ENCODE measurements at regions not wholly inside any gene's neighbourhood (a gene's known extent, or its start where the extent isn't known, plus 50 kb on each side); places are given as distances from the start of the nearest gene placed in this dataset.

DNA sequence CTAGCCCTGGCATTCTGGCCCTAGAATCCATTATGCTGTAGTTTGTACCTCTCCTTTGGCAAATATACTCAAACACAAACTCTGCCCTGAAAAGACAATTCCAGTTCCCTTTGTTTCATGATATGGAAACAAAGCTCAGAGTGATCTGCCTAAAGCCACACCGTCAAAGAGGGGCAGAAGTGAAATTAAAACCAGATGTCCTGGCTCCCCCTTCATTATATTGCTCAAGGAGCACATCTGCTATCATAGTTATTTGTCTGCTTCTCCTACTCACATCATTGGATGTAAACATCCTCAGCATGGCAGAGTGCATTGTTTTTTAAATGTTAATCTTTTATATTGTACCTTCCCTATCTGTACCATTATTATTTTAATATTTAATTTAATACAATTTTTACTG, 266.7 kb upstream of the SMARCA2 start:
- WGBS, 3 donors: 39 to 79% (median 48%) methylated on average over 1 of the region's 1 CpG
- no peaks in the 10 kb centered on the region for H3K36me3 ChIP-seq (ENCODE audit: insufficient read depth in 1 of 2, low read depth in 1 of 2)
- H3K4me1 ChIP-seq: no peaks in the 10 kb centered on the region
- TF ChIP-seq, protein P1, sequence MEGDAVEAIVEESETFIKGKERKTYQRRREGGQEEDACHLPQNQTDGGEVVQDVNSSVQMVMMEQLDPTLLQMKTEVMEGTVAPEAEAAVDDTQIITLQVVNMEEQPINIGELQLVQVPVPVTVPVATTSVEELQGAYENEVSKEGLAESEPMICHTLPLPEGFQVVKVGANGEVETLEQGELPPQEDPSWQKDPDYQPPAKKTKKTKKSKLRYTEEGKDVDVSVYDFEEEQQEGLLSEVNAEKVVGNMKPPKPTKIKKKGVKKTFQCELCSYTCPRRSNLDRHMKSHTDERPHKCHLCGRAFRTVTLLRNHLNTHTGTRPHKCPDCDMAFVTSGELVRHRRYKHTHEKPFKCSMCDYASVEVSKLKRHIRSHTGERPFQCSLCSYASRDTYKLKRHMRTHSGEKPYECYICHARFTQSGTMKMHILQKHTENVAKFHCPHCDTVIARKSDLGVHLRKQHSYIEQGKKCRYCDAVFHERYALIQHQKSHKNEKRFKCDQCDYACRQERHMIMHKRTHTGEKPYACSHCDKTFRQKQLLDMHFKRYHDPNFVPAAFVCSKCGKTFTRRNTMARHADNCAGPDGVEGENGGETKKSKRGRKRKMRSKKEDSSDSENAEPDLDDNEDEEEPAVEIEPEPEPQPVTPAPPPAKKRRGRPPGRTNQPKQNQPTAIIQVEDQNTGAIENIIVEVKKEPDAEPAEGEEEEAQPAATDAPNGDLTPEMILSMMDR (IDR thresholded peaks at IDR 0.05): no peak
- no peak for DNase-seq
- intact Hi-C loops (cut with DNase I): no loop called here
- H3K4me3 ChIP-seq: no peak overlapping the region
- ATAC-seq: no peak
- no peaks in the 10 kb centered on the region for H3K27me3 ChIP-seq (ENCODE audit: insufficient read depth in 3 of 3, low read length in 2 of 3)
- H3K27ac ChIP-seq: no peak overlapping the region
- no peaks in the 10 kb centered on the region for H3K9me3 ChIP-seq

DNA sequence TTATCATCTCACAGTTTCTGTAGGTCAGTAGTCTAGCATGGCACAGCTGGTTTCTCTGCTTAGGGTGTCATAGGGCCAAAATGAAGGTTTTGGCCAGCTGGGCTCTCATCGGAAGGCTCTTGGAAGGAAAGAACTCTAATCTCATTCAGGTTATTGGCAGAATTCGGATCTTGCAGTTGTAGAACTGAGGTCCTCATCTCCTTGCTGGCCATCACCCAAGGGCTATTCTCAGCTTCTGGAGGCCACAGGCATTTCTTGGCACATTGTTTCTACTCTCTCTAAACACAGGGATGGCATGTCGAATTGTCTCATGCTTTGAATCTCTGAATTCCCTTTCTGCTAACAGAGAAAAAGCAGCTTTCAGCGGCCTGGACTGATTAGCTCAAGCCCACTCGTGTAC, 258.0 kb upstream of the SMARCA2 start:
- Histone ChIP-seq H3K9me3 (no peaks in the 10 kb centered on the region), H3K27ac (no peak overlapping the region), H3K27me3 (ENCODE audit: insufficient read depth in 3 of 3, low read length in 2 of 3) (peaks cover 0 to 4% (median 0%) of the 10 kb centered on the region in 3 donors), H3K4me1 (no peaks in the 10 kb centered on the region), H3K36me3 (ENCODE audit: insufficient read depth in 1 of 2, low read depth in 1 of 2) (no peaks in the 10 kb centered on the region), H3K4me3 (no peak overlapping the region)
- DNase-seq: no peak
- ATAC-seq: no peak
- TF ChIP-seq, protein P1 (IDR thresholded peaks at IDR 0.05): no peak
- intact Hi-C loops (cut with DNase I): no loop called here
- 28 to 38% (median 30%) methylated on average over 5 of the region's 5 CpGs for WGBS, 3 donors

DNA sequence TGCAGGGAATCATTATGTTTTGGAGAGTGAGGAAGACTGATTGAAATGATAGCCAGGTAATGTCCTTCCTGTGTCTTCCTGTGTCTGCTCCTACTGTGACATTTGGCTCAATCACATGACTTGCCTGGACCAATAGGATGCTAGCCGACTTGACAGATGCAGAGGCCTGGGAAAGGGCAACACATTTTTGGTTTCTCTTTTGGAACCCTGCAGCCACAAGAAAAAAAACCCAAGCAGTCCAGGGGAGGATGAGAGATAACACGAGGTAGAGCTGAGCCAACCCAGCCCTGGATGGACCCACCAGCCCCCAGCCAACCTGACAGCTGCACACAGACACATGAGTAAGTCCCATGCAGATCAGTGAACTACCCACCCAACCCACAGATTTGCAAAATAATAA, 256.1 kb upstream of the SMARCA2 start:
- H3K27ac ChIP-seq: no peak overlapping the region
- no peak overlapping the region for H3K4me3 ChIP-seq
- H3K36me3 ChIP-seq (ENCODE audit: insufficient read depth in 1 of 2, low read depth in 1 of 2): no peaks in the 10 kb centered on the region
- DNase-seq (no peak), ATAC-seq (no peak)
- H3K4me1 ChIP-seq: no peaks in the 10 kb centered on the region
- 29 to 48% (median 35%) methylated on average over 2 of the region's 2 CpGs for WGBS, 3 donors
- intact Hi-C loops (cut with DNase I): no loop called here
- peaks cover 0 to 4% (median 0%) of the 10 kb centered on the region in 3 donors for H3K27me3 ChIP-seq (ENCODE audit: insufficient read depth in 3 of 3, low read length in 2 of 3)
- H3K9me3 ChIP-seq: no peaks in the 10 kb centered on the region
- TF ChIP-seq, protein P1 (IDR thresholded peaks at IDR 0.05): no peak

DNA sequence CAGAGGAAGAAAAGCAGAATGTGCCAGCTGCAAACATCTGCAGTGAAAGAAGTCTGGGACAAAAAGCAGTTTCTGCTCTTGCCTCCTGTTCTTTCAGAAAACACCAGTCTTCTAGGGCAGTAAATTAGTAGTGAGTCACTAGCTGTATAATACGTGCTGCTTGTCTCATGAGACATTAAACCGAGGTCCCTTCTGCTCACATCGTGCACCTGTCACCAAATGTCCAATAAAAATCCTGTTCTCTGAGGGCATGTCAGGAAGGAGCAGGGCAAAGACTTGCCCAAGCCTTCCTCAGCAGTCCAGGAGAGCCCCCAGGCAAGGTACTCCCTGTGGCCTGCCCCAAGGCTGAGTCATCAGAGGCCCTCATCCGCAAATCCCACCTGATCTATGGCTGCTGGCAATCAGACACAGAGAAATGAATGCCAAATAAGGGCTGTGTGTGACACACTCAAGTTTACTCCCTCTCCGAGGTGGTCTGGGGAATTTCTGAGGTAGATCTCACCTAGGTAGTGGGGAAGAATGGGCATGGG, 255.3 kb upstream of the SMARCA2 start:
- no peaks in the 10 kb centered on the region for H3K36me3 ChIP-seq (ENCODE audit: insufficient read depth in 1 of 2, low read depth in 1 of 2)
- no peak overlapping the region for H3K27ac ChIP-seq
- no peaks in the 10 kb centered on the region for H3K4me1 ChIP-seq
- TF ChIP-seq, protein P1 (IDR thresholded peaks at IDR 0.05): no peak
- H3K9me3 ChIP-seq: no peaks in the 10 kb centered on the region
- H3K4me3 ChIP-seq: no peak overlapping the region
- 29 to 37% (median 35%) methylated on average over 5 of the region's 5 CpGs for WGBS, 3 donors
- H3K27me3 ChIP-seq (ENCODE audit: insufficient read depth in 3 of 3, low read length in 2 of 3): peaks cover 0 to 4% (median 0%) of the 10 kb centered on the region in 3 donors
- intact Hi-C loops (cut with DNase I): no loop called here
- ATAC-seq (no peak), DNase-seq (no peak)

- TF ChIP-seq, protein P1 (IDR thresholded peaks at IDR 0.05): no peak
- ATAC-seq: no peak
- no peaks in the 10 kb centered on the region for H3K36me3 ChIP-seq (ENCODE audit: insufficient read depth in 1 of 2, low read depth in 1 of 2)
- H3K27ac ChIP-seq: no peak overlapping the region
- H3K4me1 ChIP-seq: no peaks in the 10 kb centered on the region
- peaks cover 0 to 4% (median 0%) of the 10 kb centered on the region in 3 donors for H3K27me3 ChIP-seq (ENCODE audit: insufficient read depth in 3 of 3, low read length in 2 of 3)
- WGBS, 3 donors: 70 to 76% (median 72%) methylated on average over 4 of the region's 4 CpGs
- no peaks in the 10 kb centered on the region for H3K9me3 ChIP-seq
- DNase-seq: no peak
- intact Hi-C loops (cut with DNase I): no loop called here
- H3K4me3 ChIP-seq: no peak overlapping the region
These were observed 253.3 kb upstream of the SMARCA2 start for GRCh38 chr9:1761807-1762206.
